Lower leg skin (tissue), 4 donors: ENCODE measurements at regions not wholly inside any gene's neighbourhood (a gene's known extent, or its start where the extent isn't known, plus 50 kb on each side); places are given as distances from the start of the nearest gene placed in this dataset.

ENCODE experiments used
- DNase-seq, 2 donors: peaks; one replicate each; pipeline ENCODE4 v3.0.0-alpha.2; 2019; ENCODE audit warnings: low spot score in 2 of 2
- H3K4me3 ChIP-seq: fragments of 200-600 bp; sonication (generic); 2 replicates; pipeline ENCODE4 v1.5.1; 2017; ENCODE audit warnings: mild to moderate bottlenecking, low read depth; ENCODE audit not compliant: poor library complexity, severe bottlenecking
- POLR2A ChIP-seq, 2 donors: fragments of 450-650 bp; IDR thresholded peaks; one replicate each; pipeline ENCODE4 v1.6.1; 2016 to 2017; ENCODE audit warnings: antibody characterized with exemption in 2 of 2, mild to moderate bottlenecking in 1 of 2, moderate library complexity in 1 of 2
- WGBS, 2 donors: methylation state at CpG; one replicate each; pipeline ENCODE4 v1.1.5; 2018; 5-methylcytosine and 5-hydroxymethylcytosine counted together
- intact Hi-C: fragments of 100-400 bp; cut with DNase I; formaldehyde crosslinking; loops from one replicate; pipeline ENCODE4 v1.15.0; 2023; ENCODE audit warnings: low total_unique reads
- TF ChIP-seq, protein P1 (sequence below), 3 donors: fragments of 450-650 bp; IDR thresholded peaks; one replicate each; pipeline ENCODE4 v1.5.1; 2016; ENCODE audit warnings: antibody characterized with exemption in 3 of 3, mild to moderate bottlenecking in 3 of 3, moderate library complexity in 2 of 3

- 82 to 85% methylated on average over 4 of the region's 4 CpGs for WGBS, 2 donors
- H3K4me3 ChIP-seq = no peak overlapping the region
- intact Hi-C loops = no loop called here
- DNase-seq = no peak
- no peak for TF ChIP-seq POLR2A (IDR thresholded peaks at IDR 0.05)
- TF ChIP-seq, protein P1, sequence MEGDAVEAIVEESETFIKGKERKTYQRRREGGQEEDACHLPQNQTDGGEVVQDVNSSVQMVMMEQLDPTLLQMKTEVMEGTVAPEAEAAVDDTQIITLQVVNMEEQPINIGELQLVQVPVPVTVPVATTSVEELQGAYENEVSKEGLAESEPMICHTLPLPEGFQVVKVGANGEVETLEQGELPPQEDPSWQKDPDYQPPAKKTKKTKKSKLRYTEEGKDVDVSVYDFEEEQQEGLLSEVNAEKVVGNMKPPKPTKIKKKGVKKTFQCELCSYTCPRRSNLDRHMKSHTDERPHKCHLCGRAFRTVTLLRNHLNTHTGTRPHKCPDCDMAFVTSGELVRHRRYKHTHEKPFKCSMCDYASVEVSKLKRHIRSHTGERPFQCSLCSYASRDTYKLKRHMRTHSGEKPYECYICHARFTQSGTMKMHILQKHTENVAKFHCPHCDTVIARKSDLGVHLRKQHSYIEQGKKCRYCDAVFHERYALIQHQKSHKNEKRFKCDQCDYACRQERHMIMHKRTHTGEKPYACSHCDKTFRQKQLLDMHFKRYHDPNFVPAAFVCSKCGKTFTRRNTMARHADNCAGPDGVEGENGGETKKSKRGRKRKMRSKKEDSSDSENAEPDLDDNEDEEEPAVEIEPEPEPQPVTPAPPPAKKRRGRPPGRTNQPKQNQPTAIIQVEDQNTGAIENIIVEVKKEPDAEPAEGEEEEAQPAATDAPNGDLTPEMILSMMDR (IDR thresholded peaks at IDR 0.05) = no peak
These were observed 155.7 kb upstream of the LRIG3 start for GRCh38 chr12:59075968-59076490.

GRCh38 chr12:59075141-59075540 lies 154.8 kb upstream of the LRIG3 start:
- intact Hi-C loops = no loop called here
- no peak for DNase-seq
- 82 to 89% methylated on average over 3 of the region's 3 CpGs for WGBS, 2 donors
- H3K4me3 ChIP-seq = no peak overlapping the region
- TF ChIP-seq, protein P1 (IDR thresholded peaks at IDR 0.05) = no peak
- no peak for TF ChIP-seq POLR2A (IDR thresholded peaks at IDR 0.05)

- H3K4me3 ChIP-seq = no peak overlapping the region
- 23 to 24% methylated on average over 3 of the region's 3 CpGs for WGBS, 2 donors
- intact Hi-C loops = no loop called here
- TF ChIP-seq, protein P1 (IDR thresholded peaks at IDR 0.05) = no peak
- TF ChIP-seq POLR2A (IDR thresholded peaks at IDR 0.05) = no peak
- no peak for DNase-seq
These were observed 150.1 kb upstream of the LRIG3 start for GRCh38 chr12:59070322-59070933.

DNA sequence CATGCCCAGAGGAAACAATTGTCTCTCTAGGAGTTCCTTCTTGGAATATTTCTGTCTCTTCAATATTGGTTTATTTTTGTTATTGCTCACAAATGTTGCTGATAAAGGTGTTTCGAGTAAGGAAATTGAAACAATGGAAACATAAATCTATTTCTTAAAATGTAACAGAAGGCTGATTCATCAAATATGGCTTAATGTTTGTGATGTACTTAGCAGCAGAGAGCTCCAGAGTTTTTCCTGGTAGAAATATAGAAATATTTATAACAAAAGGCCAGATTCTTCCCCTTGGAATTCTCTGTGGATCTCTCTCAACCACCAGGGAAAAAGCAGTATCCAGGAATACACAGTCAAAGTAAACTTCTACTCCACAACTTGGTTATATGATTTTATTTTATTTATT lies 149.2 kb upstream of the LRIG3 start:
- H3K4me3 ChIP-seq = no peak overlapping the region
- no peak for DNase-seq
- 58 to 61% methylated on average over 1 of the region's 1 CpG for WGBS, 2 donors
- TF ChIP-seq, protein P1 (IDR thresholded peaks at IDR 0.05) = no peak
- intact Hi-C loops = no loop called here

GRCh38 chr12:59068436-59068835 lies 148.1 kb upstream of the LRIG3 start:
- WGBS, 2 donors = 67 to 72% methylated on average over 3 of the region's 3 CpGs
- TF ChIP-seq, protein P1 (IDR thresholded peaks at IDR 0.05) = no peak
- no peak for TF ChIP-seq POLR2A (IDR thresholded peaks at IDR 0.05)
- intact Hi-C loops = no loop called here
- no peak for DNase-seq
- no peak overlapping the region for H3K4me3 ChIP-seq

DNA sequence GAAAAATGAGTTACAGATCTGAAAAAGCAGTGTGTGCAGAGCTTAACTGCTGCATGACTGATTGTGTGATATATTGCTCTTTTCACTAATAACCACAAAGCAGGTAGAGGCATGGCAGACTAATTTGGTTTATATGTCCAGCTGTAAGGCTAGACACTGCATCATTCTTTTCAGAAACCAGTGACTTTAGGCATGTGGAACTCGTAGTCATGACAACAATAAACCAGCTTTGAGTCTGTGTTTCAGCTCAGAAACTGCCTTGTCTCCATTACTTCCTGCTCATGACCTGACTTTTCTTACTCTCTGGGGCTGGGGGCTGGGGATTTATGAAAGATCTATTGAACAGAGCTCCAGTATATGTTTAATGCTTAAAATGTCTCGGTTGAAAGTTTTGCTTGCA lies 146.8 kb upstream of the LRIG3 start:
- intact Hi-C loops = no loop called here
- H3K4me3 ChIP-seq = no peak overlapping the region
- 39 to 49% methylated on average over 2 of the region's 2 CpGs for WGBS, 2 donors
- DNase-seq = no peak
- TF ChIP-seq POLR2A (IDR thresholded peaks at IDR 0.05) = no peak
- TF ChIP-seq, protein P1 (IDR thresholded peaks at IDR 0.05) = no peak
